Brain microvascular endothelial cell (primary cell): ENCODE measurements at regions not wholly inside any gene's neighbourhood (a gene's known extent, or its start where the extent isn't known, plus 50 kb on each side); places are given as distances from the start of the nearest gene placed in this dataset.
A peak's percentile ranks its signal among the peaks of the same experiment; 100 is the strongest.

Experiments used
- DNase-seq: peaks from one replicate; pipeline ENCODE4 v3.0.0-alpha.2; 2020
- H3K27ac ChIP-seq: fragments of 250-450 bp; sonication (Bioruptor Pico); 2 replicates; pipeline ENCODE4 v1.5.1; 2020; ENCODE audit warnings: mild to moderate bottlenecking, moderate library complexity
- H3K27me3 ChIP-seq: fragments of 250-450 bp; sonication (Bioruptor Pico); replicated peaks from 2 replicates; pipeline ENCODE4 v1.5.1; 2020; ENCODE audit warnings: mild to moderate bottlenecking
- H3K36me3 ChIP-seq: fragments of 250-450 bp; sonication (Bioruptor Pico); replicated peaks from 2 replicates; pipeline ENCODE4 v1.5.1; 2020; ENCODE audit warnings: mild to moderate bottlenecking
- H3K4me3 ChIP-seq: 2 replicates; pipeline ENCODE4 v1.5.1; 2011; ENCODE audit warnings: low read depth, mild to moderate bottlenecking, control low read depth, low read length, moderate library complexity
- in situ Hi-C: cut with HindIII; loops from 2 replicates; pipeline ENCODE4 v1.10.0; 2017; ENCODE audit warnings: low sequenced_read_pairs, low pct_ligation_motif_present
- TF ChIP-seq, protein P1 (sequence below): IDR thresholded peaks from 2 replicates; pipeline ENCODE4 v1.5.1; 2011; ENCODE audit warnings: low read depth, mild to moderate bottlenecking, moderate library complexity, low read length, control low read depth, inconsistent platforms; ENCODE audit errors: missing control alignments

DNA sequence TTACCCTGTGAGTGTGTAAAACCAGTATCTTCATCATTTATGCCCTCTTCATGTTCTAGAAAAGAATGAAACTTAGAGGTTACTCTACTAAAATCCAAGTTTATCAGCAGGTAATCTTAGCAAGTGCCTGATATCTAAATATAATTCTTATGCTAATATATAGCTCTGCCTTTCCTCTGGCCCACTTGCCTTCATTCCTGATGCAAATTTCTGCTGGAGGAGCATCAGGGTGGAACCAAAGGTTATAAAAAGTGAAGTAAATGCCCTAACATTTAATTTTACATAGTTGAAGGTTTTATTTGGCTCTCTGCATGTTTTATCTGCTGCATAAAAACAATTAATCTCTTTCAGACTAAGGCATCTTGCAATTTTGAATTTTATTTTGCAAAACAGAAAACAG lies 936.2 kb downstream of the ROBO2 start:
- no peaks in the 10 kb centered on the region for H3K36me3 ChIP-seq
- no peaks in the 10 kb centered on the region for H3K27me3 ChIP-seq
- H3K27ac ChIP-seq = no peak overlapping the region
- TF ChIP-seq, protein P1, sequence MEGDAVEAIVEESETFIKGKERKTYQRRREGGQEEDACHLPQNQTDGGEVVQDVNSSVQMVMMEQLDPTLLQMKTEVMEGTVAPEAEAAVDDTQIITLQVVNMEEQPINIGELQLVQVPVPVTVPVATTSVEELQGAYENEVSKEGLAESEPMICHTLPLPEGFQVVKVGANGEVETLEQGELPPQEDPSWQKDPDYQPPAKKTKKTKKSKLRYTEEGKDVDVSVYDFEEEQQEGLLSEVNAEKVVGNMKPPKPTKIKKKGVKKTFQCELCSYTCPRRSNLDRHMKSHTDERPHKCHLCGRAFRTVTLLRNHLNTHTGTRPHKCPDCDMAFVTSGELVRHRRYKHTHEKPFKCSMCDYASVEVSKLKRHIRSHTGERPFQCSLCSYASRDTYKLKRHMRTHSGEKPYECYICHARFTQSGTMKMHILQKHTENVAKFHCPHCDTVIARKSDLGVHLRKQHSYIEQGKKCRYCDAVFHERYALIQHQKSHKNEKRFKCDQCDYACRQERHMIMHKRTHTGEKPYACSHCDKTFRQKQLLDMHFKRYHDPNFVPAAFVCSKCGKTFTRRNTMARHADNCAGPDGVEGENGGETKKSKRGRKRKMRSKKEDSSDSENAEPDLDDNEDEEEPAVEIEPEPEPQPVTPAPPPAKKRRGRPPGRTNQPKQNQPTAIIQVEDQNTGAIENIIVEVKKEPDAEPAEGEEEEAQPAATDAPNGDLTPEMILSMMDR = no peak
- in situ Hi-C loops = no loop called here
- H3K4me3 ChIP-seq = no peak overlapping the region
- DNase-seq = no peak

- DNase-seq = peak; percentile 9
- in situ Hi-C loops = no loop called here
- TF ChIP-seq, protein P1 = no peak
- Histone ChIP-seq H3K27me3 (no peaks in the 10 kb centered on the region), H3K27ac (no peak overlapping the region), H3K4me3 (no peak overlapping the region), H3K36me3 (no peaks in the 10 kb centered on the region)
Measured at GRCh38 chr3:78003090-78003489, 963.2 kb downstream of the ROBO2 start.

GRCh38 chr3:78004571-78004970 lies 964.7 kb downstream of the ROBO2 start:
- in situ Hi-C loops = no loop called here

GRCh38 chr3:78013653-78014052 lies 973.8 kb downstream of the ROBO2 start:
- TF ChIP-seq, protein P1 = no peak
- in situ Hi-C loops = no loop called here
- no peak overlapping the region for H3K4me3 ChIP-seq
- H3K36me3 ChIP-seq = no peaks in the 10 kb centered on the region
- H3K27me3 ChIP-seq = no peaks in the 10 kb centered on the region
- no peak overlapping the region for H3K27ac ChIP-seq
- DNase-seq = no peak

More at GRCh38 chr3:78004571-78004970, 964.7 kb downstream of the ROBO2 start:
- no peak for DNase-seq
- Histone ChIP-seq H3K27me3 (no peaks in the 10 kb centered on the region), H3K36me3 (no peaks in the 10 kb centered on the region), H3K27ac (no peak overlapping the region), H3K4me3 (no peak overlapping the region)
- TF ChIP-seq, protein P1 = no peak

GRCh38 chr3:78015856-78016255 lies 976.0 kb downstream of the ROBO2 start:
- Histone ChIP-seq H3K4me3 (no peak overlapping the region), H3K27ac (no peak overlapping the region), H3K36me3 (no peaks in the 10 kb centered on the region), H3K27me3 (no peaks in the 10 kb centered on the region)
- no peak for DNase-seq
- TF ChIP-seq, protein P1 = no peak
- in situ Hi-C loops = no loop called here

DNA sequence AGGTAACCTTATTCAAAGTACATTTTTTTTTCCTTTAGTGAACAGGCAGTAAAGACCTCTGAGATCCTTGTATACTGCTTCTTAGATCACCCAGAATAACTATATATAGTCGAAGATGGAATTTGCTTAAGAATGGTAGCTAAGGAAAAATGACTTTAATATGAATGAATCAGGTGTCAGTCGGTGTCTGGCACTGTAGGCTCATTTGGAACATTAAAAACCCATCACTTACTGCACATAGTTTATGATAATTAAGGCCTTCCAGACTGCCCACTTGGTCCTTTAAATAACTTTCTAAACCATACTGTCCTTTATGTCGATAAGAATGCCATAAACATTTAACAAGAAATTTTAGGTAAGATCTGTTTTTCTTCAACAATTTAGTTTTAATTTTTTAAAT lies 981.8 kb downstream of the ROBO2 start:
- Histone ChIP-seq H3K27me3 (no peaks in the 10 kb centered on the region), H3K36me3 (no peaks in the 10 kb centered on the region), H3K27ac (no peak overlapping the region), H3K4me3 (no peak overlapping the region)
- in situ Hi-C loops = no loop called here
- TF ChIP-seq, protein P1 = no peak
- no peak for DNase-seq
